Mesothelial cell of epicardium (in vitro differentiated cells): ENCODE measurements at regions not wholly inside any gene's neighbourhood (a gene's known extent, or its start where the extent isn't known, plus 50 kb on each side); places are given as distances from the start of the nearest gene placed in this dataset.

Experiments
- DNase-seq, 2 experiments: peaks; one replicate each; pipeline ENCODE4 v3.0.0; 2021; ENCODE audit warnings: low spot score in 2 of 2; ENCODE audit not compliant: unreplicated experiment in 2 of 2
- H3K27ac Mint-ChIP-seq: 2 replicates; pipeline ENCODE4 v1.8.0; 2021; ENCODE audit warnings: mixed read lengths
- H3K27me3 Mint-ChIP-seq: 2 replicates; pipeline ENCODE4 v1.8.0; 2021; ENCODE audit warnings: low read depth, mixed read lengths
- H3K36me3 Mint-ChIP-seq: 2 replicates; pipeline ENCODE4 v1.8.0; 2021; ENCODE audit warnings: mixed read lengths
- H3K4me1 Mint-ChIP-seq: 2 replicates; pipeline ENCODE4 v1.8.0; 2021; ENCODE audit warnings: mixed read lengths
- H3K4me3 Mint-ChIP-seq: 2 replicates; pipeline ENCODE4 v1.8.0; 2021; ENCODE audit warnings: mild to moderate bottlenecking, moderate library complexity, mixed read lengths
- H3K9me3 Mint-ChIP-seq: 2 replicates; pipeline ENCODE4 v1.8.0; 2021; ENCODE audit warnings: mixed read lengths
- CTCF ChIP-seq: fragments of 200-600 bp; sonication (generic); IDR thresholded peaks from one replicate; pipeline ENCODE4 v1.5.0; 2021; ENCODE audit warnings: antibody characterized with exemption; ENCODE audit not compliant: unreplicated experiment

- no peak for DNase-seq
- no peak overlapping the region for H3K4me3 Mint-ChIP-seq
- no peak overlapping the region for H3K27ac Mint-ChIP-seq
- H3K9me3 Mint-ChIP-seq = no peaks in the 10 kb centered on the region
- H3K27me3 Mint-ChIP-seq = peaks cover 8% of the 10 kb centered on the region
- H3K36me3 Mint-ChIP-seq = no peaks in the 10 kb centered on the region
- no peak for TF ChIP-seq CTCF
- H3K4me1 Mint-ChIP-seq = peaks cover 2% of the 10 kb centered on the region
Observed at GRCh38 chr9:31733166-31733565, 651.3 kb upstream of the ACO1 start.

- Mint-ChIP-seq H3K27me3 (peaks cover 12% of the 10 kb centered on the region), H3K4me1 (peaks cover 2% of the 10 kb centered on the region), H3K27ac (no peak overlapping the region), H3K9me3 (no peaks in the 10 kb centered on the region), H3K4me3 (no peak overlapping the region), H3K36me3 (no peaks in the 10 kb centered on the region)
- DNase-seq = no peak
- TF ChIP-seq CTCF = no peak
Observed at GRCh38 chr9:31736581-31737179, 647.8 kb upstream of the ACO1 start.

GRCh38 chr9:31740705-31741104 lies 643.7 kb upstream of the ACO1 start:
- Mint-ChIP-seq H3K27ac (no peak overlapping the region), H3K9me3 (no peaks in the 10 kb centered on the region), H3K4me1 (no peaks in the 10 kb centered on the region), H3K4me3 (no peak overlapping the region), H3K36me3 (no peaks in the 10 kb centered on the region), H3K27me3 (peaks cover 12% of the 10 kb centered on the region)
- no peak for DNase-seq
- no peak for TF ChIP-seq CTCF

- Mint-ChIP-seq H3K36me3 (no peaks in the 10 kb centered on the region), H3K4me1 (no peaks in the 10 kb centered on the region), H3K9me3 (no peaks in the 10 kb centered on the region), H3K27ac (no peak overlapping the region), H3K4me3 (no peak overlapping the region), H3K27me3 (peaks cover 6% of the 10 kb centered on the region)
- no peak for DNase-seq
- TF ChIP-seq CTCF = no peak
Observed at GRCh38 chr9:31744589-31744988, 639.9 kb upstream of the ACO1 start.

GRCh38 chr9:31745468-31745867 lies 639.0 kb upstream of the ACO1 start:
- no peaks in the 10 kb centered on the region for H3K36me3 Mint-ChIP-seq
- TF ChIP-seq CTCF = no peak
- no peak overlapping the region for H3K4me3 Mint-ChIP-seq
- H3K27me3 Mint-ChIP-seq = peaks cover 6% of the 10 kb centered on the region
- DNase-seq = no peak
- H3K9me3 Mint-ChIP-seq = no peaks in the 10 kb centered on the region
- H3K4me1 Mint-ChIP-seq = no peaks in the 10 kb centered on the region
- H3K27ac Mint-ChIP-seq = no peak overlapping the region

- Mint-ChIP-seq H3K27me3 (peaks cover 2% of the 10 kb centered on the region), H3K27ac (no peak overlapping the region), H3K4me1 (no peaks in the 10 kb centered on the region), H3K36me3 (no peaks in the 10 kb centered on the region), H3K9me3 (no peaks in the 10 kb centered on the region), H3K4me3 (no peak overlapping the region)
- DNase-seq = no peak
- TF ChIP-seq CTCF = no peak
Observed at GRCh38 chr9:31745886-31746285, 638.6 kb upstream of the ACO1 start.
